ENCODE measurements at regions not wholly inside any gene's neighbourhood (a gene's known extent, or its start where the extent isn't known, plus 50 kb on each side); places are given as distances from the start of the nearest gene placed in this dataset.

- DNase-seq: no peak
These were observed 1091.6 kb upstream of the PRMT6 start for GRCh38 chr1:105964879-105965278.

- no peak for DNase-seq
These were observed 1059.0 kb upstream of the PRMT6 start for GRCh38 chr1:105997516-105997915.

GRCh38 chr1:106022312-106022902 is 1034.1 kb upstream of the PRMT6 start:
- no peak for DNase-seq

- DNase-seq: no peak
These were observed 1028.6 kb upstream of the PRMT6 start for GRCh38 chr1:106027871-106028270.

- no peak for DNase-seq
These were observed 1018.9 kb upstream of the PRMT6 start for GRCh38 chr1:106037526-106037925.

GRCh38 chr1:106038260-106038659 is 1018.2 kb upstream of the PRMT6 start:
- no peak for DNase-seq

- no peak for DNase-seq
These were observed 1012.5 kb upstream of the PRMT6 start for GRCh38 chr1:106043971-106044370.

GRCh38 chr1:106047210-106047609 is 1009.3 kb upstream of the PRMT6 start:
- no peak for DNase-seq

GRCh38 chr1:106049595-106049994 is 1006.9 kb upstream of the PRMT6 start:
- no peak for DNase-seq

- no peak for DNase-seq
These were observed 1000.6 kb upstream of the PRMT6 start for GRCh38 chr1:106055855-106056254.

- DNase-seq: no peak
These were observed 994.6 kb upstream of the PRMT6 start for GRCh38 chr1:106061586-106062495.

- DNase-seq: no peak
These were observed 993.0 kb upstream of the PRMT6 start for GRCh38 chr1:106063510-106063909.

- no peak for DNase-seq
These were observed 983.4 kb upstream of the PRMT6 start for GRCh38 chr1:106072909-106073600.

- no peak for DNase-seq
These were observed 975.7 kb upstream of the PRMT6 start for GRCh38 chr1:106080608-106081325.

GRCh38 chr1:106111044-106111443 is 945.4 kb upstream of the PRMT6 start:
- DNase-seq: no peak

- no peak for DNase-seq
These were observed 942.6 kb upstream of the PRMT6 start for GRCh38 chr1:106113851-106114250.

- DNase-seq: no peak
These were observed 935.7 kb upstream of the PRMT6 start for GRCh38 chr1:106120789-106121188.

GRCh38 chr1:106121728-106122127 is 934.7 kb upstream of the PRMT6 start:
- DNase-seq: no peak

- DNase-seq: no peak
These were observed 921.9 kb upstream of the PRMT6 start for GRCh38 chr1:106134561-106134960.

GRCh38 chr1:106173101-106173500 is 883.4 kb upstream of the PRMT6 start:
- no peak for DNase-seq

- no peak for DNase-seq
These were observed 877.7 kb upstream of the PRMT6 start for GRCh38 chr1:106178791-106179190.

GRCh38 chr1:106181866-106182265 is 874.6 kb upstream of the PRMT6 start:
- DNase-seq: no peak

GRCh38 chr1:106185089-106185488 is 871.4 kb upstream of the PRMT6 start:
- no peak for DNase-seq
